Neural cell (in vitro differentiated cells): ENCODE measurements at regions not wholly inside any gene's neighbourhood (a gene's known extent, or its start where the extent isn't known, plus 50 kb on each side); places are given as distances from the start of the nearest gene placed in this dataset.

Source experiments
- CTCF ChIP-seq: fragments of 450-650 bp; IDR thresholded peaks from 2 replicates; pipeline ENCODE4 v1.5.1; 2014; ENCODE audit warnings: antibody characterized with exemption, mild to moderate bottlenecking, moderate library complexity; ENCODE audit not compliant: poor library complexity, severe bottlenecking
- EZH2 ChIP-seq: fragments of 200-600, 300-800 bp; shearing (Covaris generic), sonication (generic); IDR thresholded peaks from 2 replicates; pipeline ENCODE4 v1.6.1; 2014; ENCODE audit warnings: antibody characterized with exemption, low read length, borderline replicate concordance, mild to moderate bottlenecking; ENCODE audit not compliant: insufficient read depth, poor library complexity, severe bottlenecking
- MXI1 ChIP-seq: fragments of 450-650 bp; conservative IDR thresholded peaks from 2 replicates; pipeline ENCODE4 v1.6.1; 2014; ENCODE audit warnings: antibody characterized with exemption, mild to moderate bottlenecking; ENCODE audit not compliant: poor library complexity, severe bottlenecking
- POLR2AphosphoS5 ChIP-seq: IDR thresholded peaks from 2 replicates; pipeline ENCODE4 v1.6.1; 2012
- REST ChIP-seq: IDR thresholded peaks from 2 replicates; pipeline ENCODE4 v1.6.1; 2012; ENCODE audit warnings: borderline replicate concordance
- TAF1 ChIP-seq: IDR thresholded peaks from 2 replicates; pipeline ENCODE4 v1.6.1; 2012; ENCODE audit warnings: low read depth

- TF ChIP-seq EZH2, result no peak
- no peak for TF ChIP-seq TAF1
- TF ChIP-seq CTCF, result no peak
- TF ChIP-seq REST, result no peak
- TF ChIP-seq MXI1, result no peak
- no peak for TF ChIP-seq POLR2AphosphoS5
These were observed 117.4 kb upstream of the DLX2 start for GRCh38 chr2:172220121-172220520.
